ENCODE measurements at regions not wholly inside any gene's neighbourhood (a gene's known extent, or its start where the extent isn't known, plus 50 kb on each side); places are given as distances from the start of the nearest gene placed in this dataset.

GRCh38 chr20:41800040-41800439 lies 181.9 kb upstream of the CHD6 start:
- Histone ChIP-seq H3K9me3 (ENCODE audit: control insufficient read depth in 2 of 2, insufficient read depth in 1 of 2, low read length in 1 of 2) (no peaks in the 10 kb centered on the region), H3K4me3 (ENCODE audit: low read length in 2 of 2) (no peak overlapping the region), H3K4me1 (ENCODE audit: control insufficient read depth in 2 of 2, insufficient read depth in 2 of 2, low read length in 2 of 2) (no peaks in the 10 kb centered on the region), H3K27ac (ENCODE audit: low read depth in 1 of 2, low read length in 1 of 2) (no peak overlapping the region), H3K36me3 (ENCODE audit: control insufficient read depth in 2 of 2, insufficient read depth in 2 of 2, low read length in 1 of 2) (no peaks in the 10 kb centered on the region), H3K27me3 (ENCODE audit: control insufficient read depth in 2 of 2, insufficient read depth in 1 of 2, low read length in 1 of 2) (no peaks in the 10 kb centered on the region)
- WGBS = 84% methylated on average over 3 of the region's 3 CpGs
- no peak for DNase-seq (ENCODE audit: low read depth in 6 of 9, low spot score in 9 of 9)

GRCh38 chr20:41798930-41799502 lies 180.8 kb upstream of the CHD6 start:
- H3K36me3 ChIP-seq (ENCODE audit: control insufficient read depth in 2 of 2, insufficient read depth in 2 of 2, low read length in 1 of 2) = no peaks in the 10 kb centered on the region
- no peak overlapping the region for H3K4me3 ChIP-seq (ENCODE audit: low read length in 2 of 2)
- no peaks in the 10 kb centered on the region for H3K9me3 ChIP-seq (ENCODE audit: control insufficient read depth in 2 of 2, insufficient read depth in 1 of 2, low read length in 1 of 2)
- 78% methylated on average over 3 of the region's 3 CpGs for WGBS
- no peaks in the 10 kb centered on the region for H3K4me1 ChIP-seq (ENCODE audit: control insufficient read depth in 2 of 2, insufficient read depth in 2 of 2, low read length in 2 of 2)
- DNase-seq (ENCODE audit: low read depth in 6 of 9, low spot score in 9 of 9) = no peak
- H3K27me3 ChIP-seq (ENCODE audit: control insufficient read depth in 2 of 2, insufficient read depth in 1 of 2, low read length in 1 of 2) = no peaks in the 10 kb centered on the region
- H3K27ac ChIP-seq (ENCODE audit: low read depth in 1 of 2, low read length in 1 of 2) = no peak overlapping the region

GRCh38 chr20:41786158-41786557 lies 168.0 kb upstream of the CHD6 start:
- H3K27me3 ChIP-seq (ENCODE audit: control insufficient read depth in 2 of 2, insufficient read depth in 1 of 2, low read length in 1 of 2) = no peaks in the 10 kb centered on the region
- no peak overlapping the region for H3K4me3 ChIP-seq (ENCODE audit: low read length in 2 of 2)
- no peak overlapping the region for H3K27ac ChIP-seq (ENCODE audit: low read depth in 1 of 2, low read length in 1 of 2)
- no peaks in the 10 kb centered on the region for H3K9me3 ChIP-seq (ENCODE audit: control insufficient read depth in 2 of 2, insufficient read depth in 1 of 2, low read length in 1 of 2)
- DNase-seq (ENCODE audit: low read depth in 6 of 9, low spot score in 9 of 9) = no peak
- WGBS = 92% methylated on average over 4 of the region's 4 CpGs
- no peaks in the 10 kb centered on the region for H3K36me3 ChIP-seq (ENCODE audit: control insufficient read depth in 2 of 2, insufficient read depth in 2 of 2, low read length in 1 of 2)
- no peaks in the 10 kb centered on the region for H3K4me1 ChIP-seq (ENCODE audit: control insufficient read depth in 2 of 2, insufficient read depth in 2 of 2, low read length in 2 of 2)

GRCh38 chr20:41784209-41784958 lies 166.2 kb upstream of the CHD6 start:
- no peak for DNase-seq (ENCODE audit: low read depth in 6 of 9, low spot score in 9 of 9)
- Histone ChIP-seq H3K4me3 (ENCODE audit: low read length in 2 of 2) (no peak overlapping the region), H3K9me3 (ENCODE audit: control insufficient read depth in 2 of 2, insufficient read depth in 1 of 2, low read length in 1 of 2) (no peaks in the 10 kb centered on the region), H3K36me3 (ENCODE audit: control insufficient read depth in 2 of 2, insufficient read depth in 2 of 2, low read length in 1 of 2) (no peaks in the 10 kb centered on the region), H3K4me1 (ENCODE audit: control insufficient read depth in 2 of 2, insufficient read depth in 2 of 2, low read length in 2 of 2) (no peaks in the 10 kb centered on the region), H3K27ac (ENCODE audit: low read depth in 1 of 2, low read length in 1 of 2) (no peak overlapping the region), H3K27me3 (ENCODE audit: control insufficient read depth in 2 of 2, insufficient read depth in 1 of 2, low read length in 1 of 2) (no peaks in the 10 kb centered on the region)
- 87% methylated on average over 5 of the region's 5 CpGs for WGBS

- Histone ChIP-seq H3K4me1 (ENCODE audit: control insufficient read depth in 2 of 2, insufficient read depth in 2 of 2, low read length in 2 of 2) (no peaks in the 10 kb centered on the region), H3K4me3 (ENCODE audit: low read length in 2 of 2) (no peak overlapping the region), H3K27me3 (ENCODE audit: control insufficient read depth in 2 of 2, insufficient read depth in 1 of 2, low read length in 1 of 2) (no peaks in the 10 kb centered on the region), H3K36me3 (ENCODE audit: control insufficient read depth in 2 of 2, insufficient read depth in 2 of 2, low read length in 1 of 2) (no peaks in the 10 kb centered on the region), H3K9me3 (ENCODE audit: control insufficient read depth in 2 of 2, insufficient read depth in 1 of 2, low read length in 1 of 2) (no peaks in the 10 kb centered on the region), H3K27ac (ENCODE audit: low read depth in 1 of 2, low read length in 1 of 2) (no peak overlapping the region)
- 85% methylated on average over 7 of the region's 7 CpGs for WGBS
- no peak for DNase-seq (ENCODE audit: low read depth in 6 of 9, low spot score in 9 of 9)
Measured at GRCh38 chr20:41783423-41784208, 165.4 kb upstream of the CHD6 start.

GRCh38 chr20:41782730-41783406 lies 164.7 kb upstream of the CHD6 start:
- WGBS = 87% methylated on average over 3 of the region's 3 CpGs
- no peak overlapping the region for H3K4me3 ChIP-seq (ENCODE audit: low read length in 2 of 2)

GRCh38 chr20:41782255-41782654 lies 164.1 kb upstream of the CHD6 start:
- 62% methylated on average over 3 of the region's 3 CpGs for WGBS
- no peaks in the 10 kb centered on the region for H3K36me3 ChIP-seq (ENCODE audit: control insufficient read depth in 2 of 2, insufficient read depth in 2 of 2, low read length in 1 of 2)
- no peak overlapping the region for H3K27ac ChIP-seq (ENCODE audit: low read depth in 1 of 2, low read length in 1 of 2)
- H3K9me3 ChIP-seq (ENCODE audit: control insufficient read depth in 2 of 2, insufficient read depth in 1 of 2, low read length in 1 of 2) = no peaks in the 10 kb centered on the region
- no peaks in the 10 kb centered on the region for H3K4me1 ChIP-seq (ENCODE audit: control insufficient read depth in 2 of 2, insufficient read depth in 2 of 2, low read length in 2 of 2)
- no peak overlapping the region for H3K4me3 ChIP-seq (ENCODE audit: low read length in 2 of 2)
- H3K27me3 ChIP-seq (ENCODE audit: control insufficient read depth in 2 of 2, insufficient read depth in 1 of 2, low read length in 1 of 2) = no peaks in the 10 kb centered on the region
- DNase-seq (ENCODE audit: low read depth in 6 of 9, low spot score in 9 of 9) = no peak

More at GRCh38 chr20:41782730-41783406, 164.7 kb upstream of the CHD6 start:
- H3K27ac ChIP-seq (ENCODE audit: low read depth in 1 of 2, low read length in 1 of 2) = no peak overlapping the region
- no peaks in the 10 kb centered on the region for H3K4me1 ChIP-seq (ENCODE audit: control insufficient read depth in 2 of 2, insufficient read depth in 2 of 2, low read length in 2 of 2)
- no peaks in the 10 kb centered on the region for H3K9me3 ChIP-seq (ENCODE audit: control insufficient read depth in 2 of 2, insufficient read depth in 1 of 2, low read length in 1 of 2)
- no peak for DNase-seq (ENCODE audit: low read depth in 6 of 9, low spot score in 9 of 9)
- no peaks in the 10 kb centered on the region for H3K27me3 ChIP-seq (ENCODE audit: control insufficient read depth in 2 of 2, insufficient read depth in 1 of 2, low read length in 1 of 2)
- H3K36me3 ChIP-seq (ENCODE audit: control insufficient read depth in 2 of 2, insufficient read depth in 2 of 2, low read length in 1 of 2) = no peaks in the 10 kb centered on the region

GRCh38 chr20:41776421-41776820 lies 158.2 kb upstream of the CHD6 start:
- no peaks in the 10 kb centered on the region for H3K36me3 ChIP-seq (ENCODE audit: control insufficient read depth in 2 of 2, insufficient read depth in 2 of 2, low read length in 1 of 2)
- no peaks in the 10 kb centered on the region for H3K27me3 ChIP-seq (ENCODE audit: control insufficient read depth in 2 of 2, insufficient read depth in 1 of 2, low read length in 1 of 2)
- DNase-seq (ENCODE audit: low read depth in 6 of 9, low spot score in 9 of 9) = no peak
- no peaks in the 10 kb centered on the region for H3K9me3 ChIP-seq (ENCODE audit: control insufficient read depth in 2 of 2, insufficient read depth in 1 of 2, low read length in 1 of 2)
- H3K4me1 ChIP-seq (ENCODE audit: control insufficient read depth in 2 of 2, insufficient read depth in 2 of 2, low read length in 2 of 2) = no peaks in the 10 kb centered on the region
- H3K27ac ChIP-seq (ENCODE audit: low read depth in 1 of 2, low read length in 1 of 2) = no peak overlapping the region
- WGBS = 88% methylated on average over 6 of the region's 6 CpGs
- no peak overlapping the region for H3K4me3 ChIP-seq (ENCODE audit: low read length in 2 of 2)

- Histone ChIP-seq H3K4me1 (ENCODE audit: control insufficient read depth in 2 of 2, insufficient read depth in 2 of 2, low read length in 2 of 2) (no peaks in the 10 kb centered on the region), H3K36me3 (ENCODE audit: control insufficient read depth in 2 of 2, insufficient read depth in 2 of 2, low read length in 1 of 2) (no peaks in the 10 kb centered on the region), H3K27ac (ENCODE audit: low read depth in 1 of 2, low read length in 1 of 2) (no peak overlapping the region), H3K27me3 (ENCODE audit: control insufficient read depth in 2 of 2, insufficient read depth in 1 of 2, low read length in 1 of 2) (no peaks in the 10 kb centered on the region), H3K9me3 (ENCODE audit: control insufficient read depth in 2 of 2, insufficient read depth in 1 of 2, low read length in 1 of 2) (no peaks in the 10 kb centered on the region), H3K4me3 (ENCODE audit: low read length in 2 of 2) (no peak overlapping the region)
- DNase-seq (ENCODE audit: low read depth in 6 of 9, low spot score in 9 of 9) = no peak
- 95% methylated on average over 3 of the region's 3 CpGs for WGBS
Measured at GRCh38 chr20:41774291-41774690, 156.1 kb upstream of the CHD6 start.

Data from thymus (tissue), 11 donors.